T-helper 2 cell treated with Interferon-gamma antibody and Interleukin-4, amounts not matched to agents 100 ng/mL and 5 ng/mL, for 36 hours (primary cell): ENCODE measurements at regions not wholly inside any gene's neighbourhood (a gene's known extent, or its start where the extent isn't known, plus 50 kb on each side); places are given as distances from the start of the nearest gene placed in this dataset.
"Not testable (repeated sequence)": the region's sequence is repeated elsewhere in the genome, so short reads cannot be mapped to it uniquely, and the experiment has no call there.

Experiments
- intact Hi-C: fragments of 100-400 bp; cut with micrococcal nuclease; formaldehyde crosslinking; loops from one replicate; pipeline ENCODE4 v1.15.1; 2023

DNA sequence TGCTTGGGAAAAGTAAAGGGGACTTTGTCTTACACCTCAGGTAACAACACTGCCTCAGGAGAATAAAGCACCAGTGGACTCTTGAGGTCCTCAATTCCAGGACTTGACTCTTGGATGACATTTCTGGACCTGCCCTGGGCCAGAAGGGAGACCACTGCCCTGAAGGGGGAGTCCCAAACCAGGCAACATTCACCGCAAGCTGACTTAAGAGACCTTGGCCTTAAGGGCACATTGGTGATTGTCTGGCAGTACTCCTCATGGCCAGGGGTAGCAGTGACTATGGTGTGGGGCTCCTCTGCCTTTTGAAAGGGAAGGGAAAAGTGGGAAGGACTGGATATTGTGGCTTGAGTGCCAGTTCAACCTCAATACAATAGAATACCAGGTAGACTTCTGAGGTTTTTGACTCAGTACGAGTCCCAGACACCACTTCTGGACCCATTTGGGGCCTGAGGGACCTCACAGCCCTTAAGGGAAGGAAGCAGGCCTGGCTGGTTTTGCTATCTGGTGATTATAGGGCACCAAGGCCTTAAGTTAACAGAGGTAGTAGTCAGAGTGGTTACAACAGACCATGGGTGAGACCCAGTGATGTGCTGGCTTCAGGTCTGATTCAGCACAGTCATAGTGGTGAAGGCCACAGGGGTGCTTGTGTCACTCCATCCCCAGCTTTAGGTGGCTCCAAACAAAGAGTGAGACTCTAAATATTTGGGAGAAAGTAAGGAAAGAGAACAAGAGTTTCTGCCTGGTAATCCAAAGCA lies 121.2 kb upstream of the TET2 start:
- intact Hi-C loops, result no loop called here

DNA sequence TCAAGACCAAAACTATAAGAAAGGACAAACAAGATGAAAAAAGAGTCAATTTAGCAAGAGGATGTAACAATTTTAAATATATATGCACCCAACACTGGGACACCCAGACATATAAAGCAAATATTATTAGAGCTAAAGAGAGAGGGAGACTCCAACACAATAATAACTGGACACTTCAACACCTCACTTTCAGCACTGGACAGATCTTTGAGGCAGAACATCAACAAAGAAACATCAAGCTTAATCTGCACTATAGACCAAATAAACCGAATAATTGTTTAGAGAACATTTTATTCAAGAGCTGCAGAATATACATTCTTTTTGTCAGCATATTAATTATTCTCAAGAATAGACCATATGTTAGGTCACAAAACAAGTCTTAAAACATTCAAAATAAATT lies 109.7 kb upstream of the TET2 start:
- intact Hi-C loops, result no loop called here

- intact Hi-C loops, result no loop called here
Observed at GRCh38 chr4:105042451-105042850, 104.2 kb upstream of the TET2 start.

- intact Hi-C loops, result no loop called here
Observed at GRCh38 chr4:105050896-105051295, 95.8 kb upstream of the TET2 start.

- intact Hi-C loops, result no loop called here
Observed at GRCh38 chr4:105057370-105058105, 89.1 kb upstream of the TET2 start.

DNA sequence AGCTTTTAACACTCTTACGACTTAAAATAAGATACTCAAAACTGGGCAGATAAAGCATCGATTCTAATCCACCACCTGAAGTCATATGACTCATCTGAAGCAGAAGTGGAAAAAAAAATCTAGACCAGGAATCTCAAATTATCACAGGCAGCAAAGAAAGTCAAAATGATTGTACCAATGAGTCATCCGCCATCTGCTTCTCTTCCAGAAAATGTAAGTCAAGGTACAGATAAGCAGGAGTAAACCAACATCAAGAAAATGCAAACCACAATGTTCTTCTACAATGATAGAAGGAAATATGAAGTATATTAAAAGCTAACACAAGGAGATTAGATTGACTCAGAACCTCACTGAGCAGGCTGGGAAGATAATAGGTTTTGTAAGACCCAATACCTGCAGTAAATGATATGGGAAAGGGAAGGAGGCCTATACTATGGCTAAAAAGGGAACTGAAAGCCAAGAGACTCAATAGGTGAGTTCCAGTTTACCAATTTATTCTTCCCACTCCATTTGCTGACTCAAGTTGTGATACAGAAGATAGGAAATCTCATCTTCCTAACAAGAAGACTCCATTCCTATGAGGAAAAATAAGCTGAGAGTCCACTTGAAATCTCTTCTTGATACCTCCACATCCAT lies 88.4 kb upstream of the TET2 start:
- intact Hi-C loops, result no loop called here

GRCh38 chr4:105059337-105059736 lies 87.3 kb upstream of the TET2 start:
- intact Hi-C loops, result no loop called here

DNA sequence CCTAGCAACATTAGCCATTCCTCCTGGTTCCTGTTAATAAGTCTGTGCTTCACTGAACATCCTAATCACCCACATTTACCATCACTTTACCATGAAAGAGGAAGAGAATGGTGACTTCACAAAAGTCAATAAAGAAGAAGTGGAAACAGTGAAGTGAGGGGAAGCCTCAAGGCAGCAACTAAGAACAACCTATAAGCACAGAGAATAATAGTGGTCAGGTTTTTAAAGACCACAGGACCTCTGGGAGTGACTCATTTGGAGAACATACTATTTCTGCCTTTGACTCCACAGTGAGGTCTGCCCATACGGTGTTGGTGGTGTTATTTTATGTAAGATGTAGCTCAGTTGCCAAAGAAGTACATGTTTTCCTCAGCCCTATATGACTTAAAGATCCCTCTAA lies 86.0 kb upstream of the TET2 start:
- intact Hi-C loops, result loop anchor here (1.0 to 2.0 kb wide), 3 partner anchors 86 to 411 kb away; partner anchors contain the start of gene TET2

GRCh38 chr4:105061136-105061696 lies 85.5 kb upstream of the TET2 start:
- intact Hi-C loops, result loop anchor here (1.0 to 2.0 kb wide), 3 partner anchors 86 to 410 kb away; partner anchors contain the start of gene TET2

- intact Hi-C loops, result loop anchor here (1.0 to 2.0 kb wide), 3 partner anchors 85 to 410 kb away; partner anchors contain the start of gene TET2
Observed at GRCh38 chr4:105061731-105062130, 84.9 kb upstream of the TET2 start.

DNA sequence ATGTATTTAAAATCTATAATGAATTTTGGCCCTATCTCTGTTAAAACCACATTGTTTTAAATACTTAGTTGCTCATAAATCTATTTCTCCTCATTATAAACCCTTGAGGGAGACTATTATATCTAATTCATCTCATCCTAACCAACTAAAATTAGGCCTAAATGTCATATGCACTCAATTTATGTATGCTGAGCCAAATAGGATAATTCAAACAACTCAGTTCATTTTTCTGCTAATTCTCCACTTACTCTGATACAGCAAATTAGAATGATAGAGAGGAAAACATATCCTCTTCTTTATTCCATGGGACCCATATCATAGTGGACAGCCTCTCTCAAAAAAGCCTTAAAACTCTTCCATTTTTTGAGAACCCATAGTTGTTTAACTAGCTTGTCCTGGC lies 80.3 kb upstream of the TET2 start:
- intact Hi-C loops, result no loop called here

DNA sequence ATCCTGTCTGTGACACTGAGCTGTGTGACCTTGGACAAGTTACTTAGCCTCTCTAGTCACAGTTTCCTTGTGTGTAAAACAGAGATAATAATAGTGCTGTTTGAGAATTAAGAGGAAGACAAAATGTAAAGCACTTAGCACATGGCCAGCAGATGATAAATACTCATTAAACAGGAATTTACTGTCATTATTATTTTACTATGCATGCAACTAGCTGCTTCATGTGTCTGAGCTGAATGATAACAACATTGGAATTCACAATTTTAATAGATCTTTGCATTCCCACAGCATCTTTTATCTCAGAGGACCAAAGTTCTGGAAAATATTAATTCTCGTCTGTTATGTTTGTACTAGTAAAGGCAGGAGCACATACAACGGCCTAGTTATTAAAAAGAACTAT lies 79.2 kb upstream of the TET2 start:
- intact Hi-C loops, result no loop called here

GRCh38 chr4:105067946-105068345 lies 78.7 kb upstream of the TET2 start:
- intact Hi-C loops, result no loop called here

DNA sequence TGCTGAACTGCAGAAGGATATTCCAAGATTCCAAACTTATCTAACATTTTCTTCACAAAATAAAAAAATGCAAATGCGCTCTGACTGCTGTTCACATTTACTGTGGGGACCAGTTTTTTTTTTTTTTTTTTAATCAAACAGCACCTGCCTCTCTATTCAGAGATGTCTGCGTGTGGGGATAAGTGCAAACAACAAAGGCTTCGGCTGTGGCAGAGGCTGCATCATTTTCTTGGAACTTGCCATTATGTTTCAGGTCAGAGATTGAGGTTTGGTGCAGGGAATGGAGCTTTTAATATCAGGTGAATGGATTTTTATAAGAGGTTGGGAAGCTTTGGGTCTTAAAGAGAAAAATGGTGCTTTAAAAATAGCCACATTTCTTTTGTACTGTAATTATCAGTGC lies 78.2 kb upstream of the TET2 start:
- intact Hi-C loops, result no loop called here

- intact Hi-C loops, result not testable (repeated sequence)
Observed at GRCh38 chr4:105072095-105072494, 74.6 kb upstream of the TET2 start.

GRCh38 chr4:105074097-105074496 lies 72.6 kb upstream of the TET2 start:
- intact Hi-C loops, result no loop called here

- intact Hi-C loops, result no loop called here
Observed at GRCh38 chr4:105075045-105075444, 71.6 kb upstream of the TET2 start.

- intact Hi-C loops, result no loop called here
Observed at GRCh38 chr4:105088110-105088879, 58.4 kb upstream of the TET2 start.

GRCh38 chr4:105092356-105092755 lies 54.3 kb upstream of the TET2 start:
- intact Hi-C loops, result no loop called here

DNA sequence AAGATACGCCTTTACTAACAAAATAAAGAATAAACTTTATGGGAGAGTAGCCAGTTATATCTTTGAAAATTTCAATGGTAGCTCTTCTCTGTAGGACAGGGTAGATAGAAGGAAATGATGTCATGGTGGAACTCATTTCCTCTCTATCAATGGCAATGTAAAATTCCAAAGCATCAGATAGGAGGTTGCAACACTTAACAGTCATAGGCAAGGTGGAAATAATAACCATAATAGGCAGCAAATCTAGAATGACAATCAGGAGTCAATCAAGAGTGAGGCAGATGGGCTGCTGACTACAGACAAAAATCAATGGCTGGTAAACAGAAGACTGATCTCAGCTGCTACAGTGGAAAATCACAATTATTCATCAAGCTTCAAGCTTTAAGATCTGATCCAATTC lies 53.9 kb upstream of the TET2 start:
- intact Hi-C loops, result no loop called here

- intact Hi-C loops, result no loop called here
Observed at GRCh38 chr4:105093975-105094374, 52.7 kb upstream of the TET2 start.
